ENCODE measurements at regions not wholly inside any gene's neighbourhood (a gene's known extent, or its start where the extent isn't known, plus 50 kb on each side); places are given as distances from the start of the nearest gene placed in this dataset.

GRCh38 chr5:115461506-115462290 lies 82.9 kb downstream of the FEM1C start:
- TF ChIP-seq TSHZ2 (CRISPR knock-in tag; IDR thresholded peaks at IDR 0.05) (no peak), PATZ1 (CRISPR knock-in tag; IDR thresholded peaks at IDR 0.05; ENCODE audit: borderline replicate concordance) (no peak)
